ENCODE measurements at regions not wholly inside any gene's neighbourhood (a gene's known extent, or its start where the extent isn't known, plus 50 kb on each side); places are given as distances from the start of the nearest gene placed in this dataset.

DNA sequence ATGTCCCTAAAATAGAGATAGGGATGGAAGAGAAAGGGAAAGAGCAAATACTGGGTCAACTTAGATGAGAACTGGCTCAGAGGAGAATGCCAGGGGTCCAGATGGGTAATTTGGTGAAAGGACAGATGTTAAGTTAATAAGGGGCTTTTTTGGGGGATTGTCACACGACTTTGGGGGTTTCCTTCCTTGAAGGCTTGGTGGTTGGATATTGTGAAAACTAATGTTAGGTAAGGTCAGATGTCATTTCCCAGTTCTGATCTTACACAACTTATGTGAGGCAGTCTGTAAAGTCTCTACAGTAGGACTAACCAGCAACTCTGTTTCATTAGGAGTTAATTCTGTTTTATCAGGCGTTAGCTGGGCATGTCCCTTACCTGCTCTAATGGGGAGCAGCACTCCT, 231.1 kb downstream of the NR2F2 start:
- H3K79me2 ChIP-seq (ENCODE audit: insufficient read depth, low read length) = no peaks in the 10 kb centered on the region
- H3K4me2 ChIP-seq (ENCODE audit: low read depth, low read length) = no peak overlapping the region
- in situ Hi-C loops (cut with HindIII; ENCODE audit: extremely low pct_ligation_motif_present, low pct_unique_long_range_greater_than_20kb) = no loop called here
- H3K27me3 ChIP-seq (ENCODE audit: control insufficient read depth in 1 of 2, insufficient read depth in 2 of 2, low read length in 2 of 2) = no peaks in the 10 kb centered on the region
- intact Hi-C loops (cut with micrococcal nuclease; ENCODE audit: unreplicated experiment) = no loop called here
- no peaks in the 10 kb centered on the region for H3K9me3 ChIP-seq (ENCODE audit: low read length)
- no peaks in the 10 kb centered on the region for H3K36me3 ChIP-seq (replicated peaks in 1 of 2; ENCODE audit: control insufficient read depth in 1 of 2, insufficient read depth in 2 of 2, low read length in 2 of 2)
- POLR2A ChIA-PET = no interaction called here
- FAIRE-seq (no peak), DNase-seq (ENCODE audit: low spot score) (no peak), ATAC-seq (no peak)
- no TSS peak for BruUV-seq (replicated peaks)
- TF ChIP-seq ZFY (CRISPR knock-in tag; IDR thresholded peaks at IDR 0.05) (no peak), PRDM15 (CRISPR knock-in tag; IDR thresholded peaks at IDR 0.05) (no peak), ELF3 (CRISPR knock-in tag; IDR thresholded peaks at IDR 0.05) (no peak), KAT2B (IDR thresholded peaks at IDR 0.05; ENCODE audit: borderline replicate concordance, low read depth, low read length) (no peak), REL (CRISPR knock-in tag; conservative IDR thresholded peaks at IDR 0.05) (no peak), ZSCAN12 (CRISPR knock-in tag; IDR thresholded peaks at IDR 0.05) (no peak), ZBTB7A (CRISPR knock-in tag; IDR thresholded peaks at IDR 0.05) (no peak), ATAD3A (CRISPR knock-in tag; IDR thresholded peaks at IDR 0.05) (no peak), KDM2A (CRISPR knock-in tag; IDR thresholded peaks at IDR 0.05; ENCODE audit: borderline replicate concordance, low read depth) (no peak)
- no peak overlapping the region for H3K4me3 ChIP-seq (replicated peaks in 1 of 3; ENCODE audit: insufficient read depth in 1 of 3, low read depth in 2 of 3, low read length in 3 of 3)
- peaks cover 6% of the 10 kb centered on the region; the same call in 1 of the 2 replicates for H3K4me1 ChIP-seq (ENCODE audit: insufficient read depth, low read length)
- no peak overlapping the region for H3K27ac ChIP-seq (ENCODE audit: extremely low read length, insufficient read depth, low read length)
- CTCF ChIA-PET (ENCODE audit: low intra/inter-chr PET ratio, low total read pairs) = no interaction called here
- 0% methylated on average over 2 of the region's 2 CpGs for WGBS (ENCODE audit: low lambda C conversion rate)
- no peak overlapping the region for H3K9ac ChIP-seq (ENCODE audit: insufficient read depth, low read depth, low read length)
- H2AFZ ChIP-seq (ENCODE audit: low read length) = no peak overlapping the region
- H4K20me1 ChIP-seq (ENCODE audit: insufficient read depth, low read length) = no peaks in the 10 kb centered on the region

Data from HepG2 (cell line).